GM19395 (cell line): ENCODE measurements at regions not wholly inside any gene's neighbourhood (a gene's known extent, or its start where the extent isn't known, plus 50 kb on each side); places are given as distances from the start of the nearest gene placed in this dataset.

Source experiments
- ATAC-seq: cut with Tn5 transposase; IDR thresholded peaks from one replicate; pipeline ENCODE4 v1.9.1; 2021; ENCODE audit warnings: mild to moderate bottlenecking, moderate library complexity; ENCODE audit not compliant: unreplicated experiment

GRCh38 chr2:217489145-217489960 lies 513.4 kb downstream of the TNS1 start:
- no peak for ATAC-seq

- ATAC-seq, result no peak
Measured at GRCh38 chr2:217484046-217484445, 518.7 kb downstream of the TNS1 start.

DNA sequence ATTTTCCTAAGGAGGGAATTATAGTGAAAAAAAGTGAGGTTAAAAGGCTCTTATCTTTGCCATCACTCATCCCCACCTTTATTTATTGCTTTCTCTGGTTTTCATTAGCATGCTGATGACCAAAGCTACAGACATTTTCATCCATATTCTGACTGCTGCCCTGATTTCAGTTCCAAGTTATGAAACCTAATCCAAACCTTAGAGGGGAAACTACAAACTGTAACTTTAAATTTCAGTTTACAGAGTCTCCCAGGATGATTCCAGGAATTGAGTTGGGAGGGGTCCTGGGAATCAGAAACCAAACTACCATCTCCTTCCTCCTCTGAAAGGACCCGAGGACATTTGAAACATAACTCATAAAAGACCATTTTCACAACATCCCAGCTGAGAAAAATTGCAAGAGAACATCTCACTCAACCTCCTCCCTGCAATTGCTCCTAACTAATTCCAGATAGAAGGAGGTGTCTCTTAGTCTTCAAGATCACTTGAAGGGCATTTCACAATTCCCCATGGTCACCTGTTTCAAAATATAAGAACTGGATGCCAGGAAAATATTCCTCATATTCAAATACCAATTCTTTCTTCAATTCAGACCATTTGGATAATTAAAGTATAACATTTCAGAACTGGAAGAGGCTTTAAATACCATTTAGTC lies 520.6 kb downstream of the TNS1 start:
- ATAC-seq, result no peak

GRCh38 chr2:217481577-217481976 lies 521.2 kb downstream of the TNS1 start:
- no peak for ATAC-seq

DNA sequence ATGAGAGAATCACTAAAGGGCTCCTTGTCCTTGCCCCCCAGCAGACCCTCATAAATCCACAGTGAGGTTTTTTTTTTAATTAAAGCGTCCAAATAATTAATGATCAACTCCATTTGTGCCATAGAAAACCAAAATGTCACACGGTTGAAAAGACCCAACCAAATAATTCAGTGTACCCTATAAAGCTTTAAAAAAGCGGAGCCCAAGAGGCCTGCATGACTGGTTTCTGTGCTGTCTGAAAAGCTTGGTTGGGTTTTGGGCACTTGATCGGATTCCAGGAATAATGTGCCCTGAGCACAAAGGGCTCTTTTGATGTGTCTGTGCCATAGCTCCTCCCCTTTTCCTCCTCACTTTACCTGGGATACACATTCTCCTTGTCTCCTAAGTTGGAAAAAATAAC lies 523.2 kb downstream of the TNS1 start:
- no peak for ATAC-seq

GRCh38 chr2:217478831-217479455 lies 523.9 kb downstream of the TNS1 start:
- ATAC-seq, result no peak

- no peak for ATAC-seq
Measured at GRCh38 chr2:217477583-217477982, 525.2 kb downstream of the TNS1 start.

DNA sequence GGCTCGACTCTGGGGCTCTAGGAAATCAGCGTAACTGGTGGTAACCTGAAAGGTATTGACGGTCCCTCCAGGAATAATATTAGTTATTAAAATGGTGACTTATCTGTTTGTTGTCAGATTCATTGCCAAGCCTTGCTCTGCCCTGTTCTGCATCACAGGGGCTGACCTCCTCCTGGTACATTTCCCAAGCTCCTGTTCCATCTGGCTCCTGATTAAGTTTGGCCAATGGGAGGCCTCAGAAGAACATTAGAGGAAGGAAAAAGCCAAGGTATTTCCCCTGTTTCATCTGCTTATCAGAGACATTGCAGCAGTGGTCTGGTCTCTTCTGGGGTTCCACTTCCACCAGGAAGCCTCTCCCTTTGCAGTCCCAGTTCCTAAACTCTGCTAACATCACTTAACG lies 527.0 kb downstream of the TNS1 start:
- ATAC-seq, result no peak

GRCh38 chr2:217475101-217475500 lies 527.7 kb downstream of the TNS1 start:
- no peak for ATAC-seq

- no peak for ATAC-seq
Measured at GRCh38 chr2:217471319-217471718, 531.5 kb downstream of the TNS1 start.

DNA sequence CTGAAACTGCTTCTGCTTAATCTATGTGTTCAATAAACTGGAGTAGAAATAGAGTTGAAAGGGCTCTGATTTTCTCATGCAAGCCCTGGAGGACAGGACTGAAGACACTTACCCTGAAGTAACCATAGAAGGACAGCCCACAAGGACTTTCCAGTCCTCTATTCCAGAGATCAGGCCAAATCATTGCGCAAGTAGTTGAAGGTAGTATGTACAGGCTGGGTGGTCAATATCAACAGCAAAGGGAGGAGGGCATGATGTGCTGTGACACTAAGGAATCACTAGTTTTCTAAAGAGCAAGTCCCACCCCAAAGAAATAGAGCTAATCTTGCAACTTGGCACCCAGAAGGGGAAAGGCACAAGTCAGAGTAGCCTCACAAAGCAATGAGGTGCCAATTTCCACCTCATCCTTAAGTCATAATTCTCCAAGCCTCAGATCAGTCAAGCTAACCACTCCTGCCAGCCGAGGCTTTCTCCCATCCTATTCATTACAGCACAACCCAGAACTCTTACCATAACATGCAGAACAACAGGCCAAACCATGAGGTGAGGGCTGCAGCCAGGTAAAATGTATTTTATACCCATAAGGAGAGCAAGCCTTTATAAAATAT lies 533.5 kb downstream of the TNS1 start:
- no peak for ATAC-seq

GRCh38 chr2:217468042-217468830 lies 534.6 kb downstream of the TNS1 start:
- no peak for ATAC-seq

DNA sequence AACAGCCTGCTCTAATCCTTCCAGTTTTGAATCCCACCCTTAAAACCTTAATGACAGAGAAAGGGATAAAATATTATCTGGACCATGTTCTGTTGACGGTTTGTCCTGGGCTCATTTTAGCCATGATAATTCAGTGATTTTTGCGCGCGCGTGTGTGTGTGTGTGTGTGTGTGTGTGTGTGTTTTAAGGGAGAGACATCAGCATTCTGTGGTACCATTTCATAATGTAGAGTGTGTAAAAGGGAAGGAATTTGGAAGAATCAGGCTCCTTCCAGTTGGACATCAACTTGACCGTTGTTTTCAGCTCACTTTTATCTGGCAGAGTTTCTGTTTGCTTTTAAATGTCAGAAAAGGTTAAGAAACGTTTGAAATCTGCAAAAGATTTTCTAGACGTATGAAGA lies 535.5 kb downstream of the TNS1 start:
- ATAC-seq, result no peak

DNA sequence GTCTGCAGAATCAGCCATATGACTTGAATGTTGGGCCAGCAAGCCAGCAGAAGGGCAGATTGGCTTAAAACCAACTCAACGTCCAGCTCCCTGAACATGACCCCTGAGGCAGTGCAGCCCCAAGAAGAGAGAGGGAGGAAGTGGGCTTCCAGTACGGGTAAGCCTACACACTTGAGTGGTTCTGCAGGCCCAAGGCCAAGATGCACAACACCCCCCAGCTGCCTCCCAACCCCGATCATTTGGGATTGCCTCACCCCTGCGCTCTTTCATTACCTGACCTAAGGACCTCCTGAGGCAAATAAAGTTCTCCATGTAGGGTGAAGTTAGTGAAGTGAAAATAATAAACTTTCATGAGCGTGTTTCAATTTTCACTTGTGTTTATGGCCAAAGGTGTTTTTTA lies 536.0 kb downstream of the TNS1 start:
- no peak for ATAC-seq

DNA sequence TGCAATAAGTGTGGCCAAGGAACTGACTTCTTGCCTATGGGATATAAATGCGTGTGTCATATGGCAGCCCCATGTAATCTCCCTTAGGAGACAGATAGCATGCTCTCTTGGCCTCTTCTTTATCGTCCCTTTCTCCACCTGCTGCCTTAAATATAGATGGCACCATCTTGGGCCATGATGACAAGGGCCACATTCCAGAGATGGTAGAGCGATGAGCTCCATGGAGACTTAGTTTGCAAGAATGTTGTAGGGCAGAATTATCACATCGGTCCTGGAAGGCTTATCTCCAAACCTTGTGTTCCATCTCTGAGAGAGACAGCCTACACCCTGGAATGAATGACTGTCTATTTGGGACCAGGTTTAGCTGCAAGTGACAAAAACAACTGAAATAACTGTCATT lies 536.7 kb downstream of the TNS1 start:
- no peak for ATAC-seq

- no peak for ATAC-seq
Measured at GRCh38 chr2:217465100-217465499, 537.7 kb downstream of the TNS1 start.

DNA sequence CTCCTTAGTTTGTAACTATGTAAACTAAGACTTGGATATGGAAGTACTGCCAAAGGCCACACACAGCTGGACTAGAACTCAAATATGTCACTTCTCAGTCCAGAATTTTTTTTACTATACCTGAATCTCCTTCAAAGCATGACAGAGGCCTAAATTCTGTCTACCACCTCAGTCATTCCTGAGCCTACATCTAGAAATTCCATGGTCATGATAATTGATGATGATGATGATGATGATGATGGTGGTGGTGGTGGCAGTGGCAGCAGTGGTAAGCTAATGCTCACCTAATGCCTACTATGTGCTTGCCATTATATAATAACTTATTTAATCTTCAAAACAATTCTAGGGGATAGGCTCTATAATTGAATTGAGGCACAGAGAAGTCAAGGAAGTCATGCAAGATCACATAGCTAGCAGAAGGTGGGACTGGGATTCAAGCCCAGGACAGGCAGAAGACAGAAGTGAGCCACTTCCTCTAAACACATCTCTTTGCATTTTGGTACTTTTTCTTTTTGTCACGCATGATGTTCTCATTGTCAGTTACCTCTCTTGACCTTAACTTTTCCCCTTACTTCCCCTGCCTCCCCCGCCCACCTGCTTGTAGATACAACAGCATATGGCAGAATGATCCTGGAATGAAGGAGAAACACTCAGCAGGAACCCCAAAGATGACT lies 539.3 kb downstream of the TNS1 start:
- ATAC-seq, result no peak

- ATAC-seq, result no peak
Measured at GRCh38 chr2:217462121-217462520, 540.7 kb downstream of the TNS1 start.

DNA sequence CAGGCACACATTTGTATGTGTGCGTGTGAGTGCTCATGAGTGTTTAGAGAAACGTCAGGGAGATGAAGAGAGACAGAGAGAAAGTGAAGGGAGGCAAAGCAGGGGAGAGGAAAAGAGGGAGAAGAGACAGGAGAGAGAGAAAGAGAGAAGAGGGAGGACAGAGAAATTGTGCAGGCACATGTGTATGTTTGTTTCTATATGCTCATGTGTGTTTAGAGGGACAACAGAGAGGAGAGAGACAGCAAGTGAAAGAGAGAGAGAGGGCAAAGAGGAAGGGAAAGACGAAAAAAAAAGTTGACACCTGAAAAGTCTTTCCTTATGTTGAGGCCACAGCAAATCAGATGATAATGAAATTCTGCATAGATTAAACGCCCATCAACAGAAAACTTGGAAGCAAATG lies 541.1 kb downstream of the TNS1 start:
- ATAC-seq, result no peak

DNA sequence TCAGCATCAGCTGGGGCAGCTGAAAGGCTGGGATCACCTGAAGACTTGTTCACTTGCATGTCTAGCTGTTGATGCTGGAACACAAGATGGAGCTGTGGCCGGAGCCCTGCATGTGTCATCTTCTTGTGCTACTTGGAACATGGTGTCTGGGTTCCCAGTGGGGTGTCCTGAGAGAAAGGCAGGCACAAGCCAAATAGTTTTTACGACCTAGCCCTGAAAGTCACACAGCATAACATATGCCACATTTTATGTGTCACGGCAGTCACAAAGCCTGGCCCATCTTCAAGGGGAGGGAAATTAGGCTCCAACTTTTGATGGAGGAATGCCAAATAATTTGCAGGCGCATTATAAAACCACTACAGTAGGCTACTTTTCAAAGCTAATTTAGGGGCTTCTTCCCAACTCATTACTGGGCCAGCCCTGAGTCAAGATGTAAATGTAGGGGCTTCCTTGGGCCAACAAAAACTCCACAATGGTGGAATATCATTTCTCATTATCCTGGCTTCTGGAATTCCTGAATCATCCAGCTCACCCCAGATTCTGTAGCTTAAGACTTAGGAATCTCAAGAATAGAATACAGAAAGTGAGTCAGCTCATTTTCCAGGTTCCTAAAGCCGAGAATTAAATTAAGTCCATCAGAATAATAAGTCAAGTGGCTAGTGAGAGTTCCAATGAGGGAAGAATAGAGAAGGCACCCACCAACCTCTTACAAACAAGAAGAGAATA lies 543.0 kb downstream of the TNS1 start:
- ATAC-seq, result no peak
